PFSK-1 (cell line): ENCODE measurements at regions not wholly inside any gene's neighbourhood (a gene's known extent, or its start where the extent isn't known, plus 50 kb on each side); places are given as distances from the start of the nearest gene placed in this dataset.

Experiments
- POLR2AphosphoS5 ChIP-seq: IDR thresholded peaks from 2 replicates; pipeline ENCODE4 v1.6.1; 2012; ENCODE audit warnings: low read depth, mild to moderate bottlenecking, control low read depth, low read length, moderate library complexity
- REST ChIP-seq, 2 experiments: IDR thresholded peaks; 2 replicates each; pipeline versions ENCODE4 v1.6.1 to v1.8.0; 2011 to 2012; ENCODE audit warnings: low read depth in 2 of 2, low read length in 2 of 2, control low read depth in 1 of 2, inconsistent platforms in 1 of 2, mild to moderate bottlenecking in 1 of 2, moderate library complexity in 1 of 2; ENCODE audit not compliant: insufficient read depth in 1 of 2

GRCh38 chr5:112018846-112019245, 261.9 kb upstream of the NREP start:
- TF ChIP-seq POLR2AphosphoS5 (no peak), REST (IDR thresholded peaks at IDR 0.05; ENCODE audit: insufficient read depth in 1 of 2, low read depth in 2 of 2, low read length in 2 of 2) (no peak)
